AG04450 (cell line): ENCODE measurements at regions not wholly inside any gene's neighbourhood (a gene's known extent, or its start where the extent isn't known, plus 50 kb on each side); places are given as distances from the start of the nearest gene placed in this dataset.

Experiments used
- CTCF ChIA-PET: fragments of 300-600, 350-600 bp; formaldehyde crosslinking; extraction: SDS; loops from one replicate; lab custom pipeline; 2022; ENCODE audit warnings: antibody characterized with exemption, inconsistent platforms; lab: Charles Lee
- POLR2A ChIA-PET: fragments of 350-600 bp; formaldehyde crosslinking; extraction: SDS; loops from one replicate; lab custom pipeline; 2021; ENCODE audit warnings: antibody characterized with exemption, inconsistent platforms; lab: Yijun Ruan, JAX
- DNase-seq: peaks from one replicate; pipeline ENCODE4 v3.0.0-alpha.2; 2011; ENCODE audit warnings: low read depth, low spot score
- H3K27ac ChIP-seq: one replicate; pipeline ENCODE4 v1.5.1; 2012; ENCODE audit warnings: low read depth, low read length, control low read depth
- H3K27me3 ChIP-seq: one replicate; pipeline ENCODE4 v1.6.0; 2012; ENCODE audit warnings: low read length; ENCODE audit not compliant: control insufficient read depth, insufficient read depth
- H3K4me3 ChIP-seq: 2 replicates; pipeline ENCODE4 v1.5.1; 2011; ENCODE audit warnings: mild to moderate bottlenecking, low read depth, low read length, control low read depth
- H3K9me3 ChIP-seq: 2 replicates; pipeline ENCODE4 v1.5.1; 2012; ENCODE audit warnings: low read length; ENCODE audit not compliant: control insufficient read depth, insufficient read depth
- CTCF ChIP-seq: IDR thresholded peaks from 2 replicates; pipeline ENCODE4 v1.5.1; 2011; ENCODE audit warnings: low read depth, low read length, control low read depth, inconsistent platforms

DNA sequence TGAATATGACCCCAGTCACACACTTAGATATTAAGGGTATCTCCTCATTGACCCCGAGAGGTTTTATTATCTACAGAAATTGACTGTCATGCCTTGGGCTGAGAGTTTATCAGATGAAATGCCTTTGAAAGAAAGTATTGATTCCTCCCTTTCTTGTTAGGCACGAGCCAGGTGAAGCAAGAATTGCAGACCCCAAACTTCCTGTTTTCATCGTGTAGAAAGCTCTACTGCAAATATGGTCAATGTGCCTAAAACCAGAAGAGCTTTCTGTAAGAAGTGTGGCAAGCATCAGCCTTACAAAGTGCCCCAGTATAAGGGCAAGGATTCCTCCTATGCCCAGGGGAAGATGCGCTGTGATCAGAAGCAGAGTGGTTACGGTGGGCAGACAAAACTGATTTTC, 143.9 kb upstream of the FUT8 start:
- no peak for DNase-seq
- Histone ChIP-seq H3K9me3 (no peaks in the 10 kb centered on the region), H3K4me3 (no peak overlapping the region), H3K27me3 (no peaks in the 10 kb centered on the region), H3K27ac (no peak overlapping the region)
- POLR2A ChIA-PET = no interaction called here
- CTCF ChIA-PET = no interaction called here
- TF ChIP-seq CTCF = no peak

- Histone ChIP-seq H3K27ac (no peak overlapping the region), H3K27me3 (no peaks in the 10 kb centered on the region), H3K4me3 (no peak overlapping the region), H3K9me3 (no peaks in the 10 kb centered on the region)
- no peak for TF ChIP-seq CTCF
- ChIA-PET POLR2A (no interaction called here), CTCF (no interaction called here)
- no peak for DNase-seq
Measured at GRCh38 chr14:65269732-65270131, 142.8 kb upstream of the FUT8 start.

GRCh38 chr14:65277027-65277426, 135.5 kb upstream of the FUT8 start:
- DNase-seq = no peak
- Histone ChIP-seq H3K27ac (no peak overlapping the region), H3K4me3 (no peak overlapping the region), H3K27me3 (no peaks in the 10 kb centered on the region), H3K9me3 (peaks cover 17% of the 10 kb centered on the region)
- POLR2A ChIA-PET = no interaction called here
- CTCF ChIA-PET = no interaction called here
- TF ChIP-seq CTCF = no peak

GRCh38 chr14:65277580-65278270, 134.8 kb upstream of the FUT8 start:
- Histone ChIP-seq H3K27me3 (no peaks in the 10 kb centered on the region), H3K9me3 (peaks cover 17% of the 10 kb centered on the region), H3K27ac (no peak overlapping the region), H3K4me3 (no peak overlapping the region)
- ChIA-PET POLR2A (no interaction called here), CTCF (no interaction called here)
- no peak for TF ChIP-seq CTCF
- no peak for DNase-seq

DNA sequence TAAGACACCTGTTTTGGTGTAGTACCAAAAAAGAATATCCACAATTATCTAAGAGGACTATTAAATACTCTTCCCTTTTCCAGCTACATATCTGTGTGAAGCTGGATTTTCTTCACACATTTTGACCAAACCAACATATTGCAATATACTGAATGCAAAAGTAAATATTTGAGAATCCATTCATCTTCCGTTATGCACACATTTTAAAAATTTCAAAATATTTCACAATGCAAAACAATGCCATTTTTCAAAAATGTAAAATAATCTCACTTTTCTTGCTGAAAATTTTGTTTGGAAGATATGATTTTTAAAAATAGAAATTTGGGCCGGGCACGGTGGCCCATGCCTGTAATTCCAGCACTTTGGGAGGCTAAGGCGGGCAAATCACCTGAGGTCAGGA, 133.9 kb upstream of the FUT8 start:
- Histone ChIP-seq H3K9me3 (peaks cover 17% of the 10 kb centered on the region), H3K4me3 (no peak overlapping the region), H3K27me3 (no peaks in the 10 kb centered on the region), H3K27ac (no peak overlapping the region)
- ChIA-PET CTCF (no interaction called here), POLR2A (no interaction called here)
- TF ChIP-seq CTCF = no peak
- no peak for DNase-seq
